ENCODE measurements at regions not wholly inside any gene's neighbourhood (a gene's known extent, or its start where the extent isn't known, plus 50 kb on each side); places are given as distances from the start of the nearest gene placed in this dataset.

DNA sequence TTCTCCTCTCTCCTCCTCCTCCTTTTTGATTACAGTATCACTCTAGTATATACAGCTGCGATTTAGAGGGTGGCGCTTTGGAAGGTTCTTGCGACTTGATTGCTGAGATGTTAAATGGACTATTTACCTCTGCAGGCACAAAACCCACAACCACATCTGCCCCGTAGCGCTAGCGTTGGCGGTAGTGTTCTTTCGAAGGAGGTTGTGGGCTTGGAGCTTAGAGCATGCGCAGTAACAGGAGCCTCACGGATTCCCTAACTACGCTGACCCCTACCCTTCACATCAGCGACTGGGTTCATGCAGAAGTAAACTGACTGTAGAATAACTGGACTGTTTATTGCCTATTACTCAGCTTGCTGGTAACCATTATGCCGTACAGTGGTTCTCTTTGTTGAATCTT is 58.0 kb downstream of the CGGBP1 start:
- no peak for DNase-seq (ENCODE audit: low spot score)
- TF ChIP-seq CTCF (IDR thresholded peaks at IDR 0.05; ENCODE audit: extremely low read depth, missing control alignments), result no peak

GRCh38 chr3:87997966-87998365 is 60.8 kb downstream of the CGGBP1 start:
- no peak for DNase-seq (ENCODE audit: low spot score)
- TF ChIP-seq CTCF (IDR thresholded peaks at IDR 0.05; ENCODE audit: extremely low read depth, missing control alignments), result no peak

DNA sequence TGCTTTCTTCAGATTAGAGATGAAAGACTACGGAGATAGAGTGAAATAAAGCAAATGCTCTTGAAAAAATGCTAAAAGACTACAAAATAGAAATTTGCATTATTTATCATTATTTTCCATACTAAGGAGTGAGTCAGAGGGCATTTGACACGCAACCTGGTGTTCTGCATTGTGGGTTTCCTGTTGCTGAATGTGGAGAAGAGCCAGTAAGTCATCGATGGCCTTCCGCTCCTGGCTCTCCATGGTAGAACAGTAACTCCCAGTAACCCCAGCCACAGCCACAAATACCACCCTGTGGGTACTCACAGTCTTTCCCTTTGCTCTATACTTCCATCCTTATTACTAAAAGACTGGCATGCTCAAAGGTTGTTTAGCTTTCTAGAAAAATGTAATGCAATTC is 61.5 kb downstream of the CGGBP1 start:
- TF ChIP-seq CTCF (IDR thresholded peaks at IDR 0.05; ENCODE audit: extremely low read depth, missing control alignments), result no peak
- DNase-seq (ENCODE audit: low spot score), result no peak

GRCh38 chr3:87996882-87997281 is 61.9 kb downstream of the CGGBP1 start:
- TF ChIP-seq CTCF (IDR thresholded peaks at IDR 0.05; ENCODE audit: extremely low read depth, missing control alignments), result no peak
- DNase-seq (ENCODE audit: low spot score), result no peak

DNA sequence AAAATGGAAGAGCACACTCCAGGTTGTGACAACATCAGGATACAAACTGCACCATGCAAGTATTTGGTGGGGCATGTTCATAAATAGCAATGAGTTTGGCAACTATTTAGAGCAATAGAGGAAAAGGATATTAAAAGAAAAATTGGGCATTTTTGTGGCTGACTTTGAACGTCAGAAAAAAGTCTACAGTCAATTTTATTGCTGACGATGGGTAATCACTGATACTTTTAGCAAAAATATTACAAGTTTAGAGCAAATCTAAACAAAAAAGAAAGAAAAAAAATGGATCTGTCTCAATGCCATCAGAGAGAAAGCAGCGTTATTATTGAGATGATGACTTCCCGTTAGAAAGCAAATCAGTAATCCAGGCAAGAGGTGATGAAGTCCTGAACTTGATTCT is 65.2 kb downstream of the CGGBP1 start:
- TF ChIP-seq CTCF (IDR thresholded peaks at IDR 0.05; ENCODE audit: extremely low read depth, missing control alignments), result no peak
- no peak for DNase-seq (ENCODE audit: low spot score)

- DNase-seq (ENCODE audit: low spot score), result no peak
- TF ChIP-seq CTCF (IDR thresholded peaks at IDR 0.05; ENCODE audit: extremely low read depth, missing control alignments), result no peak
These were observed 70.9 kb downstream of the CGGBP1 start for GRCh38 chr3:87987952-87988351.

DNA sequence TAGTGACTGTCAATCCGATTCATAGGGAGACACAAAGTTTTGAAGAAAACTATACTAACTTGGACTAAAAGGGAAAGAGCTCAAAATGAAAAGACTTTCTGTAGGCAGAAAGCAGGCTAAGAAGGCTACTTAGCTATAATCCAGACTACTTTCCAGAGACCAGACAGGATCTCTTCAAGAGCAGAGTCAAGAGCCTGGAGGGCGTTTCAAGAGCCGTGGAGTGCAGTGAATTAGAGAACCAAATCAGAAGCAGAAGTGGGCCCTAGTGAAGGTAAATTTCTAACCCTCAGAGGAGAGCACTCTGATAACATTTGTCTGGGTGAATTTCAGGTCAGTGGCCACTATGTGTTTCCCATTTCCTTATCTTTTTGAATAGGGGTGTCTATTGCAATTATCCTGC is 76.4 kb downstream of the CGGBP1 start:
- no peak for DNase-seq (ENCODE audit: low spot score)
- no peak for TF ChIP-seq CTCF (IDR thresholded peaks at IDR 0.05; ENCODE audit: extremely low read depth, missing control alignments)
